ENCODE measurements at regions not wholly inside any gene's neighbourhood (a gene's known extent, or its start where the extent isn't known, plus 50 kb on each side); places are given as distances from the start of the nearest gene placed in this dataset.

GRCh38 chr13:58324161-58324560, 692.6 kb downstream of the PCDH17 start:
- Histone ChIP-seq H3K36me3 (ENCODE audit: control insufficient read depth in 4 of 4, insufficient read depth in 3 of 4, low read depth in 1 of 4, low read length in 3 of 4) (no peaks in the 10 kb centered on the region), H3K27ac (ENCODE audit: low read depth in 1 of 2, low read length in 2 of 2) (peak overlapping the region in 1 of 2 donors; percentile 3), H3K4me1 (ENCODE audit: control insufficient read depth in 4 of 4, insufficient read depth in 4 of 4, low read length in 3 of 4) (peaks cover 0 to 8% (median 2%) of the 10 kb centered on the region in 4 donors), H3K27me3 (ENCODE audit: control insufficient read depth in 4 of 4, insufficient read depth in 4 of 4, low read length in 3 of 4) (no peaks in the 10 kb centered on the region), H3K9ac (ENCODE audit: low read depth in 1 of 2, low read length in 2 of 2) (no peak overlapping the region), H3K4me3 (ENCODE audit: low read depth in 1 of 3, low read length in 3 of 3) (no peak overlapping the region), H3K9me3 (ENCODE audit: control insufficient read depth in 4 of 4, low read length in 3 of 4) (no peaks in the 10 kb centered on the region)
- TF ChIP-seq RAD21 (IDR thresholded peaks at IDR 0.05), result peak; percentile 76 to 80
- TF ChIP-seq FOXA1 (IDR thresholded peaks at IDR 0.05), result peak; percentile 71
- TF ChIP-seq RXRA (IDR thresholded peaks at IDR 0.05), result peak; percentile 19 to 23
- TF ChIP-seq TAF1 (conservative IDR thresholded peaks at IDR 0.05), result no peak
- peak; percentile 15 for TF ChIP-seq MAX (IDR thresholded peaks at IDR 0.05)
- TF ChIP-seq FOXA2 (IDR thresholded peaks at IDR 0.05), result peak; percentile 74
- TF ChIP-seq GABPA (IDR thresholded peaks at IDR 0.05 in 1 of 2, conservative IDR thresholded peaks at IDR 0.05 in 1 of 2), result no peak
- no peak for TF ChIP-seq EGR1 (IDR thresholded peaks at IDR 0.05; ENCODE audit: low read depth in 2 of 2)
- peak; percentile 23 to 36 for TF ChIP-seq HNF4A (conservative IDR thresholded peaks at IDR 0.05)
- TF ChIP-seq, protein P1, sequence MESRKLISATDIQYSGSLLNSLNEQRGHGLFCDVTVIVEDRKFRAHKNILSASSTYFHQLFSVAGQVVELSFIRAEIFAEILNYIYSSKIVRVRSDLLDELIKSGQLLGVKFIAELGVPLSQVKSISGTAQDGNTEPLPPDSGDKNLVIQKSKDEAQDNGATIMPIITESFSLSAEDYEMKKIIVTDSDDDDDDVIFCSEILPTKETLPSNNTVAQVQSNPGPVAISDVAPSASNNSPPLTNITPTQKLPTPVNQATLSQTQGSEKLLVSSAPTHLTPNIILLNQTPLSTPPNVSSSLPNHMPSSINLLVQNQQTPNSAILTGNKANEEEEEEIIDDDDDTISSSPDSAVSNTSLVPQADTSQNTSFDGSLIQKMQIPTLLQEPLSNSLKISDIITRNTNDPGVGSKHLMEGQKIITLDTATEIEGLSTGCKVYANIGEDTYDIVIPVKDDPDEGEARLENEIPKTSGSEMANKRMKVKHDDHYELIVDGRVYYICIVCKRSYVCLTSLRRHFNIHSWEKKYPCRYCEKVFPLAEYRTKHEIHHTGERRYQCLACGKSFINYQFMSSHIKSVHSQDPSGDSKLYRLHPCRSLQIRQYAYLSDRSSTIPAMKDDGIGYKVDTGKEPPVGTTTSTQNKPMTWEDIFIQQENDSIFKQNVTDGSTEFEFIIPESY (IDR thresholded peaks at IDR 0.05), result no peak
- no peak for TF ChIP-seq NR2F2 (IDR thresholded peaks at IDR 0.05)
- TF ChIP-seq HNF4G (IDR thresholded peaks at IDR 0.05), result peak; percentile 4
- TF ChIP-seq SP1 (IDR thresholded peaks at IDR 0.05), result no peak
- TF ChIP-seq, protein P2, sequence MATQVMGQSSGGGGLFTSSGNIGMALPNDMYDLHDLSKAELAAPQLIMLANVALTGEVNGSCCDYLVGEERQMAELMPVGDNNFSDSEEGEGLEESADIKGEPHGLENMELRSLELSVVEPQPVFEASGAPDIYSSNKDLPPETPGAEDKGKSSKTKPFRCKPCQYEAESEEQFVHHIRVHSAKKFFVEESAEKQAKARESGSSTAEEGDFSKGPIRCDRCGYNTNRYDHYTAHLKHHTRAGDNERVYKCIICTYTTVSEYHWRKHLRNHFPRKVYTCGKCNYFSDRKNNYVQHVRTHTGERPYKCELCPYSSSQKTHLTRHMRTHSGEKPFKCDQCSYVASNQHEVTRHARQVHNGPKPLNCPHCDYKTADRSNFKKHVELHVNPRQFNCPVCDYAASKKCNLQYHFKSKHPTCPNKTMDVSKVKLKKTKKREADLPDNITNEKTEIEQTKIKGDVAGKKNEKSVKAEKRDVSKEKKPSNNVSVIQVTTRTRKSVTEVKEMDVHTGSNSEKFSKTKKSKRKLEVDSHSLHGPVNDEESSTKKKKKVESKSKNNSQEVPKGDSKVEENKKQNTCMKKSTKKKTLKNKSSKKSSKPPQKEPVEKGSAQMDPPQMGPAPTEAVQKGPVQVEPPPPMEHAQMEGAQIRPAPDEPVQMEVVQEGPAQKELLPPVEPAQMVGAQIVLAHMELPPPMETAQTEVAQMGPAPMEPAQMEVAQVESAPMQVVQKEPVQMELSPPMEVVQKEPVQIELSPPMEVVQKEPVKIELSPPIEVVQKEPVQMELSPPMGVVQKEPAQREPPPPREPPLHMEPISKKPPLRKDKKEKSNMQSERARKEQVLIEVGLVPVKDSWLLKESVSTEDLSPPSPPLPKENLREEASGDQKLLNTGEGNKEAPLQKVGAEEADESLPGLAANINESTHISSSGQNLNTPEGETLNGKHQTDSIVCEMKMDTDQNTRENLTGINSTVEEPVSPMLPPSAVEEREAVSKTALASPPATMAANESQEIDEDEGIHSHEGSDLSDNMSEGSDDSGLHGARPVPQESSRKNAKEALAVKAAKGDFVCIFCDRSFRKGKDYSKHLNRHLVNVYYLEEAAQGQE (IDR thresholded peaks at IDR 0.05), result no peak
- TF ChIP-seq JUND (IDR thresholded peaks at IDR 0.05), result peak in 1 of 2 donors; percentile 39
- TF ChIP-seq ATF3 (IDR thresholded peaks at IDR 0.05), result no peak
- TF ChIP-seq, protein P3, sequence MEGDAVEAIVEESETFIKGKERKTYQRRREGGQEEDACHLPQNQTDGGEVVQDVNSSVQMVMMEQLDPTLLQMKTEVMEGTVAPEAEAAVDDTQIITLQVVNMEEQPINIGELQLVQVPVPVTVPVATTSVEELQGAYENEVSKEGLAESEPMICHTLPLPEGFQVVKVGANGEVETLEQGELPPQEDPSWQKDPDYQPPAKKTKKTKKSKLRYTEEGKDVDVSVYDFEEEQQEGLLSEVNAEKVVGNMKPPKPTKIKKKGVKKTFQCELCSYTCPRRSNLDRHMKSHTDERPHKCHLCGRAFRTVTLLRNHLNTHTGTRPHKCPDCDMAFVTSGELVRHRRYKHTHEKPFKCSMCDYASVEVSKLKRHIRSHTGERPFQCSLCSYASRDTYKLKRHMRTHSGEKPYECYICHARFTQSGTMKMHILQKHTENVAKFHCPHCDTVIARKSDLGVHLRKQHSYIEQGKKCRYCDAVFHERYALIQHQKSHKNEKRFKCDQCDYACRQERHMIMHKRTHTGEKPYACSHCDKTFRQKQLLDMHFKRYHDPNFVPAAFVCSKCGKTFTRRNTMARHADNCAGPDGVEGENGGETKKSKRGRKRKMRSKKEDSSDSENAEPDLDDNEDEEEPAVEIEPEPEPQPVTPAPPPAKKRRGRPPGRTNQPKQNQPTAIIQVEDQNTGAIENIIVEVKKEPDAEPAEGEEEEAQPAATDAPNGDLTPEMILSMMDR (IDR thresholded peaks at IDR 0.05; ENCODE audit: low read depth, low read length, missing input control), result peak; percentile 35
- peak; percentile 16 for TF ChIP-seq YY1 (IDR thresholded peaks at IDR 0.05)
- DNase-seq (ENCODE audit: low spot score), result no peak
